Activated naive CD8-positive, alpha-beta T cell treated with anti-CD3 and anti-CD28 coated beads, Interleukin-2, amount 10 ng/mL, durations not matched to agents 7 days and 5 days (primary cell): ENCODE measurements at regions not wholly inside any gene's neighbourhood (a gene's known extent, or its start where the extent isn't known, plus 50 kb on each side); places are given as distances from the start of the nearest gene placed in this dataset.

Experiments used
- ATAC-seq: fragments of 150-1000 bp; cut with Tn5 transposase; one replicate; pipeline ENCODE4 v1.10.0; 2021; ENCODE audit warnings: low read depth, moderate library complexity
- POLR2A ChIA-PET: fragments of 350-600 bp; sonication (Branson Sonifier 250); formaldehyde crosslinking; loops from one replicate; lab custom pipeline; 2021; ENCODE audit warnings: antibody characterized with exemption; lab: Charles Lee
- DNase-seq: peaks from one replicate; pipeline ENCODE4 v3.0.0; 2021
- H3K27ac Mint-ChIP-seq: one replicate; pipeline ENCODE4 v1.8.0; 2022; ENCODE audit warnings: mild to moderate bottlenecking, mixed read lengths
- H3K27me3 Mint-ChIP-seq: one replicate; pipeline ENCODE4 v1.8.0; 2022; ENCODE audit warnings: mild to moderate bottlenecking, moderate library complexity, mixed read lengths
- H3K36me3 Mint-ChIP-seq: one replicate; pipeline ENCODE4 v1.8.0; 2021; ENCODE audit warnings: mild to moderate bottlenecking, mixed read lengths
- H3K4me1 Mint-ChIP-seq: one replicate; pipeline ENCODE4 v1.8.0; 2021; ENCODE audit warnings: mixed read lengths
- H3K4me3 Mint-ChIP-seq: one replicate; pipeline ENCODE4 v1.8.0; 2022; ENCODE audit warnings: mild to moderate bottlenecking, moderate library complexity, mixed read lengths
- H3K9me3 Mint-ChIP-seq: one replicate; pipeline ENCODE4 v1.8.0; 2021; ENCODE audit warnings: mixed read lengths

DNA sequence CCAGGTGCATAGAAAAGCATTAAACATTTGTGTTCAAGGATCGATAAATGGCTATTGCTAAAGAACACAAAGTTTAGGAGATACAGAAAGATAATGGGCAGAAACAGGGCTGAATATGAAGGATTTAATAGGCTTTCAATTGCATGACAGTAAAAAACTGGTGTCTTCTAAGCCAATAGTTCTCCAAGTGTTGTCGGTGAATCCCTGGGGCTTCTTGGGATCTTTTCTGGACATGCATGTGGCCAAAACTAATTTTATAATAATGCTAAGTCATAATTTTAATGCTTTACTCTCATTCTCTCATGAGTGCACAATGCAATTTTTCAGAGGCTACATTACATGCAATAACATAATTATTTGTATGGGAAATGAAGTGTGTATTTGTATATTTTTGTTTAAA is 521.1 kb upstream of the ANKRD30A start:
- H3K4me3 Mint-ChIP-seq: no peak overlapping the region
- no peak overlapping the region for H3K27ac Mint-ChIP-seq
- DNase-seq: no peak
- H3K36me3 Mint-ChIP-seq: no peaks in the 10 kb centered on the region
- POLR2A ChIA-PET: no interaction called here
- no peaks in the 10 kb centered on the region for H3K4me1 Mint-ChIP-seq
- peaks cover 4% of the 10 kb centered on the region for H3K9me3 Mint-ChIP-seq
- no peaks in the 10 kb centered on the region for H3K27me3 Mint-ChIP-seq
- ATAC-seq: no peak

- Mint-ChIP-seq H3K27ac (no peak overlapping the region), H3K4me3 (no peak overlapping the region), H3K27me3 (no peaks in the 10 kb centered on the region), H3K4me1 (no peaks in the 10 kb centered on the region), H3K9me3 (peaks cover 4% of the 10 kb centered on the region), H3K36me3 (no peaks in the 10 kb centered on the region)
- no peak for ATAC-seq
- DNase-seq: no peak
- POLR2A ChIA-PET: no interaction called here
Observed at GRCh38 chr10:36603688-36604087, 521.7 kb upstream of the ANKRD30A start.

GRCh38 chr10:36602374-36602773 is 523.0 kb upstream of the ANKRD30A start:
- H3K9me3 Mint-ChIP-seq: peaks cover 3% of the 10 kb centered on the region
- H3K27ac Mint-ChIP-seq: no peak overlapping the region
- no peaks in the 10 kb centered on the region for H3K4me1 Mint-ChIP-seq
- POLR2A ChIA-PET: no interaction called here
- H3K36me3 Mint-ChIP-seq: no peaks in the 10 kb centered on the region
- no peak overlapping the region for H3K4me3 Mint-ChIP-seq
- H3K27me3 Mint-ChIP-seq: no peaks in the 10 kb centered on the region
- DNase-seq (no peak), ATAC-seq (no peak)

GRCh38 chr10:36597756-36598320 is 527.6 kb upstream of the ANKRD30A start:
- H3K27me3 Mint-ChIP-seq: no peaks in the 10 kb centered on the region
- POLR2A ChIA-PET: no interaction called here
- DNase-seq: no peak
- no peak overlapping the region for H3K4me3 Mint-ChIP-seq
- no peak overlapping the region for H3K27ac Mint-ChIP-seq
- no peaks in the 10 kb centered on the region for H3K36me3 Mint-ChIP-seq
- no peak for ATAC-seq
- H3K4me1 Mint-ChIP-seq: no peaks in the 10 kb centered on the region
- peaks cover 6% of the 10 kb centered on the region for H3K9me3 Mint-ChIP-seq

GRCh38 chr10:36592964-36593363 is 532.4 kb upstream of the ANKRD30A start:
- H3K27me3 Mint-ChIP-seq: no peaks in the 10 kb centered on the region

GRCh38 chr10:36591436-36591835 is 534.0 kb upstream of the ANKRD30A start:
- POLR2A ChIA-PET: no interaction called here
- H3K36me3 Mint-ChIP-seq: no peaks in the 10 kb centered on the region
- no peaks in the 10 kb centered on the region for H3K27me3 Mint-ChIP-seq
- H3K27ac Mint-ChIP-seq: no peak overlapping the region
- no peak for ATAC-seq
- no peaks in the 10 kb centered on the region for H3K4me1 Mint-ChIP-seq
- H3K9me3 Mint-ChIP-seq: peaks cover 12% of the 10 kb centered on the region
- no peak for DNase-seq
- H3K4me3 Mint-ChIP-seq: no peak overlapping the region

More at GRCh38 chr10:36592964-36593363, 532.4 kb upstream of the ANKRD30A start:
- Mint-ChIP-seq H3K36me3 (no peaks in the 10 kb centered on the region), H3K27ac (no peak overlapping the region), H3K9me3 (peaks cover 11% of the 10 kb centered on the region), H3K4me3 (no peak overlapping the region), H3K4me1 (no peaks in the 10 kb centered on the region)
- DNase-seq (no peak), ATAC-seq (no peak)
- POLR2A ChIA-PET: no interaction called here

DNA sequence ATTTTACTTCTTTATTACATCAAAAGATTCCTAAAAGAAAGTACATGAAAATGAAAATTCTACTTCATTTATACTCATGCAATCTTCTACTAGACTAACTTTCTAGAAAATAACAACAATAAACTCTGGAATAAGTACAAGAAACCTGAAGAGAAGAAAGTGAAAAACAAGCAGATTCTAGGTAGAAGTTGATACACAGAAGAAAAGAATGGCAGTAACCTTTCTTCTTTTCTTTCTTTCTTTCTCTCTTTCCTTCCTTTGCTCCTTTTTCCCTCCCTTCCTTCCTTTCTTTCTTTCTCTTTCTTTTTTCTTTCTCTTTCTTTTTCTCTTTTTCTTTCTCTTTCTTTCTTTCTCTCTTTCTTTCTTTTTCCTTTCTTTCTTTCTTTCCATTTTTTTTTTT is 541.7 kb upstream of the ANKRD30A start:
- Mint-ChIP-seq H3K4me1 (no peaks in the 10 kb centered on the region), H3K9me3 (peaks cover 9% of the 10 kb centered on the region), H3K27me3 (no peaks in the 10 kb centered on the region), H3K36me3 (no peaks in the 10 kb centered on the region), H3K4me3 (no peak overlapping the region), H3K27ac (no peak overlapping the region)
- POLR2A ChIA-PET: no interaction called here
- ATAC-seq (no peak), DNase-seq (no peak)

GRCh38 chr10:36581237-36581636 is 544.2 kb upstream of the ANKRD30A start:
- POLR2A ChIA-PET: no interaction called here
- ATAC-seq: no peak
- Mint-ChIP-seq H3K27ac (no peak overlapping the region), H3K27me3 (no peaks in the 10 kb centered on the region), H3K36me3 (no peaks in the 10 kb centered on the region), H3K9me3 (peaks cover 10% of the 10 kb centered on the region), H3K4me3 (no peak overlapping the region), H3K4me1 (no peaks in the 10 kb centered on the region)
- no peak for DNase-seq

DNA sequence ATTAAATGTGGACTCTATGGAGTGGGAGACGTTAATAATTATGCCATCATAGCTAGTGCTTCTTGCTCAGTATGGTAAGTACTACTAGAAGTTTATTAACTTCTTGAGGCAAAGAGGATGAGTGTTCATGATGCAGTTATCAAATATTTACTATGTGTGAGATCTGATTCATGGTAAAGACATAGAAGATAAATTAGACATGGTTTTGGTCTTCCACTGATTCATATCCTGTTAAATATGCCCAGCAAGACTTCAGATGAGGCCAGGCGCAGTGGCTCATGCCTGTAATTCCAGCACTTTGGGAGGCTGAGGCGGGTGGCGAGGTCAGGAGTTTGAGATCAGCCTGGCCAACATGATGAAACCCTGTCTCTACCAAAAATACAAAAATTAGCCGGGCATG is 547.1 kb upstream of the ANKRD30A start:
- Mint-ChIP-seq H3K4me1 (no peaks in the 10 kb centered on the region), H3K27ac (no peak overlapping the region), H3K27me3 (no peaks in the 10 kb centered on the region), H3K36me3 (no peaks in the 10 kb centered on the region), H3K9me3 (peaks cover 8% of the 10 kb centered on the region), H3K4me3 (no peak overlapping the region)
- POLR2A ChIA-PET: no interaction called here
- ATAC-seq (no peak), DNase-seq (no peak)

DNA sequence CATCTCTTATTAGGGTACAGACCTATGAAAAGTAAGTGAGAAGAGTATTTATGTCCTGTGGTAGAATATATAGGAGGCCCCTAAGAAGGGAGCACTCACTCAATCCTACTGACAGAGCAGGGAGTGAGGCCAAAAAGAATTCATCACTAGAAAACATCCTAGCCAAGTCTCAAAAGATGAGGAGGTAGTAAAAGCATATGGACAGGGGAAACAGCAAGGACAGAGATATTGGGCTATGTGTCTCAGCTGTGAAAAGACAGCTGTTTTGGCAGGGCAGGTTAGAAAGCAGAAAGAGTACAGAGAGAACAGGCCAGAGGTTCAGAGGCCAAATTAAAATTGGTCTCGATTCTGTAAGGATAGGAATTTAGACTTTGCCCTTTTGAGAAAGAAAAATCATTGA is 548.3 kb upstream of the ANKRD30A start:
- ATAC-seq: no peak
- no peak for DNase-seq
- Mint-ChIP-seq H3K27ac (no peak overlapping the region), H3K4me3 (no peak overlapping the region), H3K27me3 (no peaks in the 10 kb centered on the region), H3K9me3 (peaks cover 8% of the 10 kb centered on the region), H3K36me3 (no peaks in the 10 kb centered on the region), H3K4me1 (no peaks in the 10 kb centered on the region)
- POLR2A ChIA-PET: no interaction called here

DNA sequence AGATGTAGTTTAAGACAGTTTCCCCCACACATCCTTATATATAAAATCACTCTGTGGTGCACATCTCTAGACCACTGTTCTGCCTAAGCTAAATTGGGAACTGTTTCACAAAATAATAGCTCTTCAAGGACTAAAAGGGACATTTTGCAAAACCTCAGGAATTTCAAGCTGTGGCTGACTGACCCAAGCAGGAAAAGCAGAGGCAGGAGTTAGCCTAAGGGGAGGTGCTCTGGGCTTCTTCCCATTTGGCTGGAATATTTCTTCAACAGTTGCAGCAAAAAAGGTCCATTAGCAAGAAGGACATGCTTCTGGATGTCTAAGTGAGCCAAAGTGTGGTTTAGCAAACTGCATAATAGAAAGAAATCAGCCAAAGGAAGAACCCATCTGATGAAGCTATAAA is 551.2 kb upstream of the ANKRD30A start:
- peaks cover 6% of the 10 kb centered on the region for H3K9me3 Mint-ChIP-seq
- no peak overlapping the region for H3K4me3 Mint-ChIP-seq
- no peak overlapping the region for H3K27ac Mint-ChIP-seq
- no peaks in the 10 kb centered on the region for H3K4me1 Mint-ChIP-seq
- ATAC-seq (no peak), DNase-seq (no peak)
- POLR2A ChIA-PET: no interaction called here
- no peaks in the 10 kb centered on the region for H3K36me3 Mint-ChIP-seq
- H3K27me3 Mint-ChIP-seq: no peaks in the 10 kb centered on the region

DNA sequence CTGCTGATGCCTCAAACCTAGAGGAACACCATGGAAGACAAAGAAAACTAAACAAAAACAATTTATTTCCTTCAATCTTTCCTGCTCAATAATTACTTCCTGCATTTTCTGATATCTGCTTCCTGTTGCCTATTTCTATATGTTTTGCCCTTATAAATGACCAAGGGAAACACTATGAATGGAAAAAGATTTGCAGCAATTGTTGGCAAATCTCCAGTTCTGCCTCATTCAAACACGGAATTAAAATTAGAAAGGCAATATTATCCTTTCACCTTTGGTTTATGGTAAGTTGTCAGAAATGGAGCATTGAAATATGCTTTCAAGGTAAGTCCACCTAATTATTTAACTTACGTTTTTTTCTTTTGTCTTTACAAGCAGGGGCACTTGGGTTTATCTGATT is 552.2 kb upstream of the ANKRD30A start:
- Mint-ChIP-seq H3K27ac (no peak overlapping the region), H3K27me3 (no peaks in the 10 kb centered on the region), H3K9me3 (peaks cover 6% of the 10 kb centered on the region), H3K4me1 (no peaks in the 10 kb centered on the region), H3K36me3 (no peaks in the 10 kb centered on the region), H3K4me3 (no peak overlapping the region)
- POLR2A ChIA-PET: no interaction called here
- DNase-seq (no peak), ATAC-seq (no peak)

DNA sequence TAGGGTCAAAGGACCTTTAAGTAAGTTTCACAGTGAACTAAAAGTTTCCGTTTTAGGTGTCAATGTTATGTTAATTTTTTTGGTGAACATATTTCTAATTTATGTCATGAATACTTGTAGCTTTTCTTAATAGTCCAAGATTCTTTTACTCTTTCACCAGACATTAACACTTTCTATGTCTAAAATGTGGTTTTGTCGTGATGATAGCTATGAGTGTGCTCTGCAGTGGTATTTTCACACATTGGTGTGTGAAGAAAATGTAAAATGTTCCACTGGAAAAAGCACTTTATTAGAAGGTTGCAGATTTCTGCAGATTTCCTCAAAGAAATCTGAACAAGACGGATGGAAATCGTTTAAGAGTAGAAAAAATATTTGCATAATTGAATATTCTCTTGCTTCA is 561.0 kb upstream of the ANKRD30A start:
- H3K4me3 Mint-ChIP-seq: no peak overlapping the region
- no peaks in the 10 kb centered on the region for H3K36me3 Mint-ChIP-seq
- H3K9me3 Mint-ChIP-seq: peaks cover 3% of the 10 kb centered on the region
- H3K4me1 Mint-ChIP-seq: no peaks in the 10 kb centered on the region
- POLR2A ChIA-PET: no interaction called here
- no peaks in the 10 kb centered on the region for H3K27me3 Mint-ChIP-seq
- H3K27ac Mint-ChIP-seq: no peak overlapping the region
- DNase-seq (no peak), ATAC-seq (no peak)

GRCh38 chr10:36559412-36560400 is 565.7 kb upstream of the ANKRD30A start:
- Mint-ChIP-seq H3K4me3 (no peak overlapping the region), H3K9me3 (peaks cover 2% of the 10 kb centered on the region), H3K27ac (no peak overlapping the region), H3K4me1 (no peaks in the 10 kb centered on the region), H3K36me3 (no peaks in the 10 kb centered on the region), H3K27me3 (no peaks in the 10 kb centered on the region)
- ATAC-seq (no peak), DNase-seq (no peak)
- POLR2A ChIA-PET: no interaction called here
